A673 (cell line): ENCODE measurements at regions not wholly inside any gene's neighbourhood (a gene's known extent, or its start where the extent isn't known, plus 50 kb on each side); places are given as distances from the start of the nearest gene placed in this dataset.

Source experiments
- BruUV-seq: library from RNA; stranded (reverse); fragments of 400-500 nt; replicated peaks from 2 replicates; lab custom pipeline; 2021; lab: Mats Ljungman, UMichigan
- CTCF ChIA-PET: fragments of 300-600 bp; sonication (Branson Sonifier 250); formaldehyde crosslinking; loops from one replicate; lab custom pipeline; 2022; ENCODE audit warnings: antibody characterized with exemption; lab: Charles Lee
- POLR2A ChIA-PET: fragments of 300-600 bp; sonication (Branson Sonifier 250); formaldehyde crosslinking; loops from one replicate; lab custom pipeline; 2022; ENCODE audit warnings: antibody characterized with exemption; ENCODE audit not compliant: low non-redundant PET; lab: Charles Lee
- DNase-seq: peaks from one replicate; pipeline ENCODE4 v3.0.0-alpha.2; 2015; ENCODE audit warnings: low spot score
- H3K27ac ChIP-seq: fragments of 200-600 bp; sonication (generic); 2 replicates; pipeline ENCODE4 v1.5.1; 2016; ENCODE audit warnings: mixed run types, low read depth, mild to moderate bottlenecking, mixed read lengths, antibody characterized with exemption, low read length; ENCODE audit not compliant: poor library complexity, severe bottlenecking
- H3K27me3 ChIP-seq: fragments of 200-600 bp; sonication (generic); replicated peaks from 2 replicates; pipeline ENCODE4 v1.6.1; 2017; ENCODE audit warnings: mixed run types, low read depth, mild to moderate bottlenecking, mixed read lengths, antibody characterized with exemption, low read length; ENCODE audit not compliant: insufficient read depth, poor library complexity
- H3K36me3 ChIP-seq: fragments of 200-600 bp; sonication (generic); 2 replicates; pipeline ENCODE4 v1.6.1; 2016; ENCODE audit warnings: mixed run types, mild to moderate bottlenecking, mixed read lengths, antibody characterized with exemption, low read length; ENCODE audit not compliant: insufficient read depth, poor library complexity, severe bottlenecking
- H3K4me1 ChIP-seq: fragments of 200-600 bp; sonication (generic); 2 replicates; pipeline ENCODE4 v1.6.1; 2017; ENCODE audit warnings: mixed run types, mild to moderate bottlenecking, mixed read lengths, antibody characterized with exemption, low read length; ENCODE audit not compliant: insufficient read depth, poor library complexity, severe bottlenecking
- H3K4me3 ChIP-seq: fragments of 200-600 bp; sonication (generic); 2 replicates; pipeline ENCODE4 v1.5.1; 2016; ENCODE audit warnings: low read depth, mixed run types, mild to moderate bottlenecking, mixed read lengths, low read length; ENCODE audit not compliant: poor library complexity, severe bottlenecking
- H3K9me3 ChIP-seq: fragments of 200-600 bp; sonication (generic); 2 replicates; pipeline ENCODE4 v1.6.1; 2016; ENCODE audit warnings: mixed run types, low read depth, mild to moderate bottlenecking, mixed read lengths, antibody characterized with exemption, low read length; ENCODE audit not compliant: poor library complexity, severe bottlenecking
- CTCF ChIP-seq: fragments of 300-800, 200-600 bp; sonication (generic); conservative IDR thresholded peaks from 2 replicates; pipeline ENCODE4 v1.5.1; 2017; ENCODE audit warnings: low read depth, mild to moderate bottlenecking, antibody characterized with exemption, low read length, moderate library complexity, mixed read lengths
- EZH2 ChIP-seq: fragments of 200-600 bp; sonication (generic); IDR thresholded peaks from 2 replicates; pipeline ENCODE4 v1.6.1; 2017; ENCODE audit warnings: borderline replicate concordance, low read depth, mild to moderate bottlenecking, mixed read lengths, antibody characterized with exemption, low read length; ENCODE audit not compliant: poor library complexity, severe bottlenecking
- intact Hi-C: fragments of 100-400 bp; cut with micrococcal nuclease; formaldehyde crosslinking; loops from one replicate; pipeline ENCODE4 v1.10.0; 2022; ENCODE audit not compliant: unreplicated experiment

- intact Hi-C loops: no loop called here
- H3K9me3 ChIP-seq: peaks cover 7% of the 10 kb centered on the region
- no peak for DNase-seq
- no peak overlapping the region for H3K27ac ChIP-seq
- no peak for TF ChIP-seq CTCF
- TF ChIP-seq EZH2: no peak
- POLR2A ChIA-PET: no interaction called here
- no peak overlapping the region for H3K4me3 ChIP-seq
- BruUV-seq: no TSS peak
- no peaks in the 10 kb centered on the region for H3K27me3 ChIP-seq
- H3K36me3 ChIP-seq: no peaks in the 10 kb centered on the region
- CTCF ChIA-PET: no interaction called here
- H3K4me1 ChIP-seq: no peaks in the 10 kb centered on the region
These were observed 357.0 kb upstream of the NCAM2 start for GRCh38 chr21:20641241-20641640.

GRCh38 chr21:20642681-20643080 is 355.5 kb upstream of the NCAM2 start:
- peaks cover 12% of the 10 kb centered on the region for H3K9me3 ChIP-seq
- H3K4me1 ChIP-seq: no peaks in the 10 kb centered on the region
- no peaks in the 10 kb centered on the region for H3K36me3 ChIP-seq
- intact Hi-C loops: no loop called here
- no peak for DNase-seq
- no peak for TF ChIP-seq EZH2
- TF ChIP-seq CTCF: no peak
- ChIA-PET POLR2A (no interaction called here), CTCF (no interaction called here)
- no TSS peak for BruUV-seq
- H3K27me3 ChIP-seq: no peaks in the 10 kb centered on the region
- no peak overlapping the region for H3K27ac ChIP-seq
- H3K4me3 ChIP-seq: no peak overlapping the region

GRCh38 chr21:20644552-20644951 is 353.7 kb upstream of the NCAM2 start:
- Histone ChIP-seq H3K4me3 (no peak overlapping the region), H3K27me3 (no peaks in the 10 kb centered on the region), H3K9me3 (peaks cover 12% of the 10 kb centered on the region), H3K27ac (no peak overlapping the region), H3K36me3 (no peaks in the 10 kb centered on the region), H3K4me1 (no peaks in the 10 kb centered on the region)
- CTCF ChIA-PET: no interaction called here
- TF ChIP-seq CTCF (no peak), EZH2 (no peak)
- POLR2A ChIA-PET: no interaction called here
- no TSS peak for BruUV-seq
- no peak for DNase-seq
- intact Hi-C loops: no loop called here
